GM19324 (cell line): ENCODE measurements at regions not wholly inside any gene's neighbourhood (a gene's known extent, or its start where the extent isn't known, plus 50 kb on each side); places are given as distances from the start of the nearest gene placed in this dataset.

Experiments
- ATAC-seq: cut with Tn5 transposase; IDR thresholded peaks from one replicate; pipeline ENCODE4 v1.9.1; 2021; ENCODE audit warnings: mild to moderate bottlenecking, moderate library complexity; ENCODE audit not compliant: unreplicated experiment, low FRiP score

GRCh38 chr13:83365723-83366122 is 516.6 kb downstream of the SLITRK1 start:
- no peak for ATAC-seq

DNA sequence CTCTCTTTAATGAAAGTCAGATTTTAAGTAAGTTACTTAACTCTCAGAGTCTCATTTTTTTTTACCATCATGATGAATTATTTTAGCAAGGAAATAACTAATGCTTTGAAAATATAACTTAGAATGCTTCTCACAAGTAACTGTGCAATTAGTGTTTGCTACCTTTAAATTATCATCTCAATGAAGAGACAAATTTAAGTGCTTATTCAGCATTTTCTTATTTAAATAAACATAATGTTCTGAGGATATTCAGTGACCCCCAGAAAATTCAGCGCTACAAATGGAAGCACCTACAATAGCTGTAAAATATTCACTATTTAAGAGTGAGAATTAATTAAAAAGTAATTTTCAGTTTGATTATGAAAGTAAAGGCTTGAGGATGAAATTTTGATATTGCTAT is 527.2 kb downstream of the SLITRK1 start:
- no peak for ATAC-seq

- no peak for ATAC-seq
Observed at GRCh38 chr13:83352391-83352790, 529.9 kb downstream of the SLITRK1 start.

- no peak for ATAC-seq
Observed at GRCh38 chr13:83350569-83350968, 531.7 kb downstream of the SLITRK1 start.

GRCh38 chr13:83344518-83344917 is 537.8 kb downstream of the SLITRK1 start:
- ATAC-seq = no peak

DNA sequence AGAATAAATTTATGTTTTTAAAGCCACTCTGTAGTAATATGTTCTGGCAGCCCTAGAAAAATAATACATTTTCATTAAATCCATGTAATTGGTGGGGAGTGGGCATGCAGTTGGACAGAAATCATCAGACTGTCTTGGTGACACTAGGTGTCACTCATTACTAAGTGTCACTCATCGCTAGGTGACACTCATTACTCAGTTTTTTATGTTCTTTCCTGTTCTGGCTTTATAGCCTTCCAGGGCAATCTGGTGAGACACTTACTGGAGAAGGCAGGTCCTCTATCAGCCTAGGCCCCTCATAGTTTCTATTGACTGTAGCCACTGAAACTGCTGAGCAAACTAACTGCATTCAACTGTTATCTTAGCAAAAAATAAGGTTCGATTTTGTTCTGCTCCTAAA is 542.1 kb downstream of the SLITRK1 start:
- ATAC-seq = no peak

DNA sequence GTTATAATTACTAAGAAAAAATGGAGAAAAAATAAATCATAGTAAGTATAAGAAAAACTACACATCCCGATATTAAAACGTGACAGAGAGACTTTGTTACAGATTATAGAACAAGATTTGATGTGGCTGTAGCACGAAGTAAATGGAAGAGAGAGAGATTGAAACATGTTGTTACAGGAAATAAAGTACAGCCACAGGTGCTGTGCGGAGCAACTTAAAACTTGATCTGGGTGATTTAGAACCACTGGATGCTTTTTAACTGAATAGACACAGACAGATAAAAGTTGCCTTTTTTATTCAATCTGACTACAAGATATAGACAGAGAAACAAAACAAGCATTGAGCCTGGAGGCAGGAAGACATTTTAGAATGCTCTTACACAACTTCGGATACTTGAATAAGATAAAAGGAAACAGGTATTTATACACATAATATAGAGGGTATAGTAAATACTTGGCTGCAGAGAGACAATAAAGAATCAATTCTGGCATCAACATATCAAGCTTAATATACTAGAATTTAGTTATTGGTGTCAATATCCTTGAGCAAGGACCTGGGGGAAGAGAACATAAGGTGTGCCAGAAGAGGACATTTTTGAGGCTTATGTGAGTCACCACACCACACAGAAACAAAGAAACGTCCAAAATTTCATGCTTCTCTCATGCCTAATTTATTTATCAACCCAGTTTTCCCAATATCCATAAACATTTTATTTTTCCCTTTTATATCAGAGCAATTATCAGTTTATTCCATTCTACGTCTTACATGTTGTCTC is 548.5 kb downstream of the SLITRK1 start:
- ATAC-seq = no peak

DNA sequence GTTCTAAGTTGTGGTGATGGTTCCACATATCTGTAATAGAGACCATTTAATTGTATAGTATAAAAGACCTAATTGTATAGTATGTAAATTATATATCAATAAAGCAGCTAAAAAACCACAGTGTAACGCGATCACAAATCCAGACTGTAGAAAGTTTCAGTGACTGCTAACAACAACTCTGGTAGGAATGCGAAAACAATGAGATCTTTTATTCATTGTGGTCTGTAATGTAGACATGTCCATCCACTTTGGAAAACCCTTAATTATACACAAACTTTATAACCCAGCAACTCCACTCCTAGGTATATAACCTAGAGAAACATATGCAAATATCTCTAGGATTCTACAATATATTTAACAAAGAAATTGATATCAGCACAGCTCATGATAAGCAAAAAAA is 549.5 kb downstream of the SLITRK1 start:
- ATAC-seq = no peak

DNA sequence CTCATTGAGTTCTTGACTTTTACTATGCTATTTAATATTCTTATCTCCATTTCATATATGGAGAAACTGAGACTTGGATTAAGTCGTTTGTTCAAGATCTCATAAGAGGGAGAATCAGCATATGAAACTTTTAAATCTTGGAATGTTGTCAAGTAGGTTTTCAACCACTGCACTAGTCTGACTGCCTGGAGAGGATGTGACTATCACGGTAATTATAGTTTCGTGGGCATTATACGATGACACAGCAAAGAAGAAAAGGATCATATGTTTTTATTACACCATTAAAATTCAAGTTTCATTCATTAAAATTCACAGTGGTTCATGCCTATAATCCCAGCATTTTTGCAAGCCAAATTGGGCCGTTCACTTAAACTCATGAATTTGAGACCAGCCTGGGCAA is 555.2 kb downstream of the SLITRK1 start:
- ATAC-seq = no peak

GRCh38 chr13:83325125-83325853 is 557.0 kb downstream of the SLITRK1 start:
- no peak for ATAC-seq

DNA sequence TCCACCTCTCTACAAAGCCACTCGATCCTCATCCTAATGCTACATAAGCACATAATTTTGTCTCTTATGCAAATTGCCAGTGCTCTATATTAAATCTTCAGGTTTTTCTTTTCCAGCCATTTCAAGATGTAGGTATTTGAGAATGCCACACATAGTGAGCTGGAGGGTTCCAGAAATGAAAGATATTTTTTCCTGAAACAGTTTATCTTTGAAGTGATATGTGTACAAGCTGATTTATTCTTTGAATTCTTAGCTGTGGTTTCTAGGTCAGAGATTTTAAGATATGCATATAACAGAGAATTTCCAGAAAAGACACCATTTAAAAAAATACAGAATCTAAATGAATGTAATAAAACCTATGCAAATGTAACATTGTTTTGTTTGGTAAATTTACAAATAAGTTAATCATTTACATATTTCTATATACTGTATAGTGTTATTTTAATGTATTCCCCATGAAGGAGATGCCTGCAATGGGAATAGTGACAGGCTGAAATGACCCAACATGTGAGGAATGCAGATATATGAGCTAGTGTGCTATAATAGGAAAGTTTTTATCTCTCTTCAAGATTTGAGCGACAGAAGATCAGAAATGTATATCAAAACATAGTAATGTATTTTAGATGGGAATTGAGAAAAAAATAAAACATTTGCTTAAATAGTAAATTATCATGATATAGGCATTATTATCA is 570.2 kb downstream of the SLITRK1 start:
- ATAC-seq = no peak

- no peak for ATAC-seq
Observed at GRCh38 chr13:83298617-83299016, 583.7 kb downstream of the SLITRK1 start.

DNA sequence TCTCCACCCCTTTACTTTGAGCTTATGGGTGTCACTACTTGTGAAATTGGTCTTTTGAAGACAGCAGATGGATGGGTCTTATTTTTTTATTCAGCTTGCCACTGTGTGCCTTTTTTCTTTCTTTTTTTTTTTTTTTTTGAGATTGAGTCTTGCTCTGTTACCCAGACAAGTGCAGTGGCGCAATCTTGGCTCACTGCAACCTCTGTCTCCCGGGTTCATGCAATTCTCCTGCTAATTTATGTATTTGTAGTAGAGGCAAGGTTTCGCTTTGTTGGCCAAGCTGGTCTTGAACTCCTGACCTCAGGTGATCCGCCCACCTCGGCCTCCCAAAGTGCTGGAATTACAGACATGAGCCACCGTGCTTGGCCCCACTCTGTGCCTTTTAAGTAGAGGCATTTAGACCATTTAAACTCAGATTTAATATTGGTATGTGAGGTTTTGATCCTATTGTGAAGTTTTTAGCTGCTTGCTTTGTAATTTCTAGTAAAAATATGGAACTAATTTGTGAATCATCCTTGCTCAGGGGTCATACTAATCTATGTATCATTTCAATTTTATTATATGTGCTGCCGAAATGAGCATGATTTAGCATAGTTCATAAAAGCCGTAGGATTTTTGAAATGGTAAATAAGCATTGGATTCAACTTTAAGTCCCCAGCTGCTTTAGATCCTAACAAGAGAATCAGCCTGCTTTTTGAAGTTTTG is 584.5 kb downstream of the SLITRK1 start:
- ATAC-seq = no peak

GRCh38 chr13:83295686-83296085 is 586.6 kb downstream of the SLITRK1 start:
- no peak for ATAC-seq

GRCh38 chr13:83286737-83287136 is 595.5 kb downstream of the SLITRK1 start:
- no peak for ATAC-seq

DNA sequence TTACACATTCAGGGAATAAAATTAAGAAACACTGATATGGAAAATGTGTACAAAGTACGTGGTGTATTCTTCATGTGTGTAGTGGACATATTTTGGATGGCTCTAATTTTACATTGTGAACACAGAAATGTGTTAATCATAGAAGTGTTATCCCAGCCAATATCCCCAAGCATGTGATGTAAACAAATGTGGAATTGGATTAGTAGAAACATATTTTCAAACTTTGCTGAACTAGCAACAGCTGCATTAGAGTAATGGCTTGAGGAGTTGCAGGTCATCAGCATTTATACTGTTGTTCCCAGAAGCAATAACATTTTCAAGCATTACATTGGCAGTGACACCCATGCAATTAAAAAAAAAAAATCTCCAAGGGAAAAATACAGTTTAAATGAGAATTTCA is 600.6 kb downstream of the SLITRK1 start:
- no peak for ATAC-seq

- no peak for ATAC-seq
Observed at GRCh38 chr13:83274679-83275078, 607.6 kb downstream of the SLITRK1 start.

GRCh38 chr13:83272652-83273240 is 609.5 kb downstream of the SLITRK1 start:
- ATAC-seq = no peak

DNA sequence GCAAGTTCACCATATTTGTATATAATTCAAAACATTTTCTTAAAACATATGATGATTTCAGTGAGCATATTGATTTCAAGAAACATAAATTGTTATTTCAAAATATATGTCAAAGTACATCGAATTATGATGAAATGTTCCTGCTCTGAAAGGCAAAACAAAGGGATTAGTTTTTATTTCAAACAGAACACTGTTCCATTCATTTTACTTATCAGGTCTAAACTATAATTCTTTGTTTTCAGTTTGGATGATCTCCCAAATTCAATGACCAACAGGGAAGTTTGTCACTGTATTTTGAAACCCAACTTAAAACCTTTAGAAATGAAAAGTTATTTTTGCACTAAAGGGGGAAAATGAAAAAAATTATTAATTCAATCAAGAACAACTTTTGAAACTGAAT is 610.2 kb downstream of the SLITRK1 start:
- no peak for ATAC-seq

DNA sequence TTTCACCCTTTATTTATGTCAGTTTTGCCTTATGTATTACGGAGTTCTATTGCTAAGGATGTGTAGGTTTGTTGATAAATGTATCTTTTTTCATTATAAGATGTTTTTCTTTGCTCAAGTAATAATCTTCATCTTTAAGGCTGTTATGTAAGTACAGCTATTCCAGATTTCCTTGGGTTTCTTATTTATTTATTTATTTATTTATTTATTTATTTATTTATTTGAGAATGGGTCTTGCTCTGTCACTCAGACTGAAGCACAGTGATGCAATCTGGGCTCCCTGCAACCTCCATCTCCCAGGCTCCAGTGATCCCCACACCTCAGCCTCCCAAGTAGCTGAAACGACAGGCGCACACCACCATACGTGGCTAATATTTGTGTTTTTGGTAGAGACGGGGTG is 617.0 kb downstream of the SLITRK1 start:
- ATAC-seq = no peak

- no peak for ATAC-seq
Observed at GRCh38 chr13:83248751-83249150, 633.5 kb downstream of the SLITRK1 start.
